GM18511 (cell line): ENCODE measurements at regions not wholly inside any gene's neighbourhood (a gene's known extent, or its start where the extent isn't known, plus 50 kb on each side); places are given as distances from the start of the nearest gene placed in this dataset.
"Not testable (repeated sequence)": the region's sequence is repeated elsewhere in the genome, so short reads cannot be mapped to it uniquely, and the experiment has no call there.

ENCODE experiments used
- ATAC-seq: cut with Tn5 transposase; IDR thresholded peaks from one replicate; pipeline ENCODE4 v1.9.1; 2021; ENCODE audit warnings: mild to moderate bottlenecking, moderate library complexity; ENCODE audit not compliant: unreplicated experiment

DNA sequence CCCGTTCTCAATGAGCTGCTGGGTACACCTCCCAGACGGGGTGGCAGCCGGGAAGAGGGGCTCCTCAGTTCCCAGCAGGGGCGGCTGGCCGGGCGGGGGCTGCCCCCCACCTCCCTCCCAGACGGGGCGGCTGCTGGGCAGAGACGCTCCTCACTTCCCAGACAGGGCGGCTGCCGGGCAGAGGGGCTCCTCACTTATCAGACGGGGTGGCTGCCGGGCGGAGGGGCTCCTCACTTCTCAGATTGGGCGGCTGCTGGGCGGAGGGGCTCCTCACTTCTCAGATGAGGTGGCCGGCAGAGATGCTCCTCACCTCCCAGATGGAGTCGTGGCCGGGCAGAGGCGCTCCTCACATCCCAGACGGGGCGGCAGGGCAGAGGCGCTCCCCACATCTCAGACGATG, 559.0 kb downstream of the CD109 start:
- ATAC-seq = not testable (repeated sequence)

DNA sequence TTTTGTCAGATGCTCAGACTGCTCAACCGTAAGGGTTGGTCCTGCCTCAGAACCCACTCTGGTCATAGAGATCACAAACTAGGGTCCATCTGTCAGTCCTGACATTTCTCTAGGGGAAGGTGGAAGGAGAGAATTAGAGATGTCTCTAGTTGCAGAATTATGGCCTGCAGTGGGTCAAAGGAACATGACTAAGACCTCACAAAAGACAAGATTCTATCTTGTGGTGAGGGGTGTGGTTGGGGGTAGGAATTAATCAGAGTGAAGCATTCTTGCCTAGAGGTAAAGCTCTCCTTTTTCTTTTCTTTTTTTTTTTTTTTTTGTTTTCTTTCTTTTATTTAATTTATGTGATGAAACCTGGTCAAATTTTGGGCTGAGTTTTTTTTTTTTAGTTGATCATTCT, 558.1 kb downstream of the CD109 start:
- not testable (repeated sequence) for ATAC-seq

DNA sequence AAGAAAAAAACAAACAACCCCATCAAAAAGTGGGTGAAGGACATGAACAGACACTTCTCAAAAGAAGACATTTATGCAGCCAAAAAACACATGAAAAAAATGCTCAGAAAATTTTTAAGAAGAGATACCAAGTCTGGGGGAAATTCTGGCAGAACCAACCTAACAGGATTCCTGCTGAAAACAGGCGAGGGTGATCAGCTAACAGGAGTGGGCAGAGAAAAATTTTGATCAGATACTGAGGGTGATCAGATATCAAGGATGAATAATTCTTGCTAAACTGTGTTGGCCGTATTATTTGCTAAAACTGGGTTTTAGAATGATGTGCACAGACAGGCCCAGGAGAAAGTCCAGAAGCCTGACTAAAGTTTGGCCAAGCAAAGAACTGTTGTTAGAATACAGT, 557.3 kb downstream of the CD109 start:
- ATAC-seq = no peak

DNA sequence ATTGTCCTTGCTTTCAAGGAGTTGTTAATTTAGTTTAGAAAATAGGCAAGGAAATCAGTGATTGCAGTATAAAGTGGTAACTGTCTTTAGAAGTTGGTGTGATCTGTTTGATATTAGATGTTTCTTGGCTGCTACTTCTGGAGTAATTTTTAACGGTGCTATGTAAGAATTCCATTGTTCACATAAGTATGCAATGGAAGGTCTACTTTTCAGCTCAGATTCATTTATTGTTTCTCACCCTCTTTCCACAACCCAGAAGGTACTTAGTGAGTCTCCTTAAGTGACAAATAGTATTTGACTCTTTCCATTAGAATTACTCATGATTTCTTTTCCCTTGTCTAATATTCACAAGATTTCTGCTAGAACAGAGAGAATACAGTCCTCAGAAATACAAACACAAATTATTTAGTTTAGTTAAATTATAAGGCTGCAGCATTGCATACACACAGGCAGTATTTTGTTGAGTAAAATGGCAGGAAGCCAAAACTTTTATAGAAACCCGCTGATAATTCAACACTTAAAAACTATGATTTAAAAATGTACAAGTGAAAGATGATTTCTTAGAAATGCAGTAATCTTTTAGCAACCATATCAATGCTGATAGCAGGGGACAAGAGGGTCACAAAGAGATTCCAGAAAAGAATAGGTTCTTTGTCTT, 554.3 kb downstream of the CD109 start:
- peak; percentile 9 for ATAC-seq

DNA sequence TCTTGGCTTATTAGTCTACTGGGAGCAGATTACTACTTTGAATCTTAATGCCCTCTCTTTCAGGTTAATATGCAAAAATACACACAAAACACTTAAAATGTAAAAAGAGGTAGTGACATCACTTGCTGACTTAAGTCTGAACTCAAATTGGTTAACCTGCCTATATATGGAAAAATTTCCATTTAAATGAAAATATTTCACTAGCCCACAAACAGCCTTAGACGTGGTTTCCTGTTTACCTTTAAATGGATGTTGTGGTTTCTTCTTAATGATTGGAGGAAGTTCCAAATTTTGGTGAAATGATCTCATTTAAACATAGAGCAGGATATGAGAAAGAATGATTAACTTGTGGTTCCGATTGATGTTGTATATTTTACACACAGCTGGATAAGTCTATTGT, 553.7 kb downstream of the CD109 start:
- ATAC-seq = peak; percentile 90

DNA sequence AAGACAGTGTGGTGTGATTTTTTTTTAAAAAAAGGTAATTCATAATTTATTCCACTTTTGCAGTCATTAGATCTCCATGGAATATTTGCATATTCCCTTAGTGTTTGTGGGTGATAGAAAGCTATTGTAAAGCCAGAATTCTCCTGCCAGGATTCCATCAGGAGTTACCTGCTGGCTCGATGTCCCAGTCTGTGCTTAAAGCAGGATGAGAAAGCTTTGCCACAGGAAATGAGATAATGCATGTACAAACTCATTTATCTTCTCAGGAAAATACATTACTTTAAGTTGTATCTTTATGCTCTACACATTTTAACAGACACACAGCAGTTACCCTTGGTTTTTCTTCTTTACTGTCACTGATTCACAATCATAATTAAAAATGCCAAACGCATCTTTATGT, 553.0 kb downstream of the CD109 start:
- ATAC-seq = no peak

DNA sequence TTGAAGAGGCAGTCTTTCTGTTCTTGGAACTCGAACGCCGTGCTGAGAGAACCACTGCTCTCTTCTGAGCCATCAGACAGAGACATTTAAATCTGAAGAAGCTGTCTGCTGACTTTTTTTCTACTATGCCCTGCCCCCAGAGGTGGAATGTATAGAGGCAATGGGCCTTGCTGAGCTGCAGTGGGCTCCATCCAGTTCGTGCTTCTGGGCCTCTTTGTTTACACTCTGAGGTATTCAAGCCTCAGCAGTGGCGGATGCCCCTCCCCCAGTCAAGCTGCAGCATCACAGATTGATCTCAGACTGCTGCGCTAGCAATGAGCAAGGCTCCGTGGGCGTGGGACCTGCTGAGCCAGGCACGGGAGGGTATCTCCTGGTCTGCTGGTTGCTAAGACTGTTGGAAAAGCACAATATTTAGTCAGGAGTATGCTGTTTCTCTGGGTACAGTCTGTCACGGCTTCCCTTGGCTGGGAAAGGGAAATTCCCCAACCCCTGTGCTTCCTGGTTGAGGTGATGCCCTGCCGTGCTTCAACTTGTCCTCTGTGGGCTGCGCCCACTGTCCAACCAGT, 526.8 kb downstream of the CD109 start:
- no peak for ATAC-seq

DNA sequence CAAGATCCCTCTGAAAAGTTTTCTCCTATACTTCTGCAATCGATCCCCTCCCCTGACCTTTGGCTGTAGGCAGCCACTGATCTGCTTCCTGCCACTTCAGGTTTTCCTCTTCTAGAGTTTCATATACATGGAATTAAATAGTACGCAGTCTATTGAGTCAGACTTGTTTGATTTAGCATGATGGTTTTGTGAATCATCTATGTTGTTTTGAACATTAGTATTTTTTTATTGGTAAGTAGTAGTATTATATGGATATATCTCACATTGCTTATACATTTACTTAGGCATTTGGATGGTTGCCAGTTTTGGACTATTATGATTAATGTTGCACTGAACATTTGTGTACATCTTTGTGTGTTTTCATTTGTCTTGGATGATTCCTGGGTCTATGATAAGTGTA, 518.0 kb downstream of the CD109 start:
- ATAC-seq = no peak

DNA sequence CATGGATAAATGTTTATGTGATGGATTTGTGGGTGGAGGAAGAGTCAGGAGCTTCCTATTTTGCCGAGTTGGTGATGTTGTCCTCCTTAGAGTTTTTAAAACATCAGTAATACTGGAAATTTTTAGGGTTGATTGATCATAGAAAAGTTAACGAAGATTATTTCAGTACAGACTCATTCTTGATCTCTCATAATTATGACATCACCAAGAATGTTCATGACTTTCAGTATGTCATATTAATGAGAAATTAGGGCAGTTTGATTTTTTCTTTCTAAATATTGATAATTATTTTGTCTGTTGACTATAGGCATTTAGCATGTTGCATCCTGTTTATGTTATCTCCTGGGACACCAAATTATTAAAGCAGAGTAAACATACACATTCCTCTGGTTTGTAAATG, 512.2 kb downstream of the CD109 start:
- ATAC-seq = no peak

DNA sequence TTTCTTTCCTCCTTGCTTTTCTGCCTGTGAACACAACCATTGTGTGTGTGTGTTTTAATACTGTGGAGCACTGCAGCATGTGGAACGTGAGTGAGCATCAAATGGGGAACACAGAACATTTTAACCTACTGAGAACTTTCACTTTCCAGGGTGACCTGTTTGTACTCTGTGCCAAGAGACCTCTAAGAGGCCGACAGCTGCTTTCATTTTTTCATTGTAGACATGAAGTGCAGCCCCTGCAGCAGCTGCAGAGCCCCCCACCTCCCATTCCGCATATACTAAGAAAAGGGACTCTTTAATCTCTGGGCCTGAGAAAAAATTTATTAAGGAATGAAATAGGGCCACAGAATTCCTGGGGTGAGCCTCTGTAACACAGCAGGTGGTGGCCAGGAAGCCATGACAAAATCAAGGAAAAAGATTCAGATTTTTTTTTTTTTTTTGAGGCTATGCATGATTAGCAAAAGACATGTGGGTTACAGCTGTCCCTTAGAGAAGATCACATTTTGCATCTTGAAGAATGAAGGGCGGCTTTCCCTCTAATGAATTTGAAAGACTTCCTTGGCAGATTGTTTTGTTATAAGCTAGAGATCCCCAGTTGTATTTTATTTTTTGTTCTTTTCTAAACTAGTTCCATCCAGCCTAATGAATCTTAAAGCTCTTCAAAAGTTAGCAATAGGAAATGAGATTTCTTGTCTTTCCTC, 503.4 kb downstream of the CD109 start:
- ATAC-seq = peak; percentile 78

DNA sequence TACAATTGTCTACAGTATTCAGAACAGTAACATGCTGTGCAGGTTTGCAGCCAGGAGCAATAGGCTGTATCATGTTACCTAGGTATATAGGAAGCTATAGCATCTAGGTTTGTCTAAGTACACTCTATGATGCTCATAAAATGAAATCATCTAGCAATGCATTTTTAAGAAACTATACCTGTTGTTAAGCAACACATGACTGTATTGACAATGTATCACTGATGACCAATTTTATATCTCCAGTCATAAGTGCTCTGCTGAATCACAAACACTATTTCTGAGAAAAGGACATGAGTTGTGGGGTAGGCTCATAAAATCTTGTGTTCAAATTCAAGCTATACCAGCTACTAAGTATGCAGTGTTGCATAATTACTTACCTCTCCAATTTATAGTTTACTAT, 501.3 kb downstream of the CD109 start:
- no peak for ATAC-seq

DNA sequence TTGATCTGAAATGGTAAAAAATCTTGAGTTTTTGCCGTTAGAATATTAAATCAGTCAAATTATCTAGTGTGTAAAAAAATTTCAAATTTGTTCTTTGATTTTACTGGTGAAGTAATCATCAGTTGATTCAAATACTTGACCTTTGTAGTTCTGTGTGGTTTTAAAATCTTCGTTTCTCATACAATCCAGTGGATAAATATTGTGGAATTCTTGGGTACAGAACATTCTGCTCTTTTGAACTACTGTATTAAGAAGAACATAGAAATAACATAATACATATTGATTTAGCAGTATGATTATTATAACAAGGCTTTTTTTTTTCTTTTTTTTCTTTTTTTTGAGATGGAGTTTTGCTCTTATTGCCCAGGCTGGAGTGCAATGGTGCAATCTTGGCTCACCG, 491.8 kb downstream of the CD109 start:
- ATAC-seq = no peak

DNA sequence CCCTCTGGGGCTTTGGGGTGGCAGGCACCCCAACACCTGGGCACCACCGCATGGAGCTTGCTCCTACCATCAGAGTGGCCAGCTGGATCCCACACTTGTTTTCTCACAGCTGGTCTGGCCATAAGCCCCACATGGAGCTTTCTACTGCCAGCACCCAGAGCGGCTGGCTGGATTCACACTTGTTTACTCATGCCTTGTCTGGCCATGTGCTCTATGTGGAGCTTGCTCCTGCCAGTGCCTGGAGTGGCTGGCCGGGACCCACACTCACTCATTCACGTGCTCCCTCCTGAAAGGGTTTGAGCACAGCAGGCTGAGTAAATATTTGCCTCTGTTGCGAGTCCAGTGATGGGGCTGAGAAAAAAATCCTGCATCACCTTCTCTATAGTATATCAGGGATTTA, 487.0 kb downstream of the CD109 start:
- no peak for ATAC-seq

DNA sequence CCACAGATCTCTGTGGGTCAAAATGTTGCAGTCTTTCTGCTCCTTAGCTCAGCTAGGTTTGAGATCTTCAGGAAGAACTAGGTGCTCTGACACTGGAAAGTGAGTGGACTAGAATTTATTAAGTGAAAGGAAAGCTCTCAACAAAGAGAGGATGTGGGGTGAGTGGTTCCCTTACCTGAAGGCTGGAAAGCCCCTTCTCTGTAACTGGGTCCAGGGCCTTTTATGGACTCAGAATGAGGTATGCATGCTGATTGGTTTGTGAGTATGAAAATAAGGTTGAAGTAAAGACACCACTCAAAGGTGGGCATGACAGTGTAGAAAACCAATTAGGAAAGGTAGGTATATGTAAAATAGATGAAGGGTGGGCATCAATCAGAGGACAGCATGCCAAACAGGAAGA, 485.5 kb downstream of the CD109 start:
- peak; percentile 68 for ATAC-seq

DNA sequence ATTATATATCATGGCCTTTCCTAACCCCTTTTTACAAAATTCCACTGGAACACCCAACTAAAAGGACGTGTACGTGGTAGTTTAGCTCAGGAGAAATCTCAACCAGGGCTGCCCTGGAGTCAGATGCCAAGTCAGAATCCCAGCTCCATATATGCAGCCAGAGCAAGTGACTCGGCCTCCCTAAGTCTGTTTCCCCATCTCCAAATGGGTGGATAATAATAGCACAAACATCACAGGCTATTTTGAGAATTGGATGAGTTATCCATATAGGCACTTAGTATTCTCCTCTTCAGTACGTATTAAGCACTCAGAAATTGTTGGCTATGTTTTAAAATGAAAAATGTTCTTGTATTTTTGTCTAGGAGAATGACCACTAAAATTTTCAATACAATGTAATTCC, 481.5 kb downstream of the CD109 start:
- no peak for ATAC-seq

DNA sequence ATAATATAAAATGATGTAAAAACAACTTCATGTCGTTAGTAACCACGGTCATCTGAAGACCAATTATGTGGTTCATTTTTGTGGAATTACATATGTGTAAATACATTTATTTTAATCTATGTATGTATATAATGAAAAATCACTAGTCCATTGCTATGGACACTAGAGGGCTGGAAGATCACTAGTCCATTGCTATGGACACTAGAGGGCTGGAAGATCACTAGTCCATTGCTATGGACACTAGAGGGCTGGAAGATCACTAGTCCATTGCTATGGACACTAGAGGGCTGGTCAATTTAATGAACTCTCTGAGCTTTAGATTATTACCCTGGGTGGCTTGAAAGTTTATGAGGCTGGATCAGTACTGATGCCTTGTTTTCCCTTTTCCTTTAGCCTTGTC, 474.5 kb downstream of the CD109 start:
- ATAC-seq = not testable (repeated sequence)

DNA sequence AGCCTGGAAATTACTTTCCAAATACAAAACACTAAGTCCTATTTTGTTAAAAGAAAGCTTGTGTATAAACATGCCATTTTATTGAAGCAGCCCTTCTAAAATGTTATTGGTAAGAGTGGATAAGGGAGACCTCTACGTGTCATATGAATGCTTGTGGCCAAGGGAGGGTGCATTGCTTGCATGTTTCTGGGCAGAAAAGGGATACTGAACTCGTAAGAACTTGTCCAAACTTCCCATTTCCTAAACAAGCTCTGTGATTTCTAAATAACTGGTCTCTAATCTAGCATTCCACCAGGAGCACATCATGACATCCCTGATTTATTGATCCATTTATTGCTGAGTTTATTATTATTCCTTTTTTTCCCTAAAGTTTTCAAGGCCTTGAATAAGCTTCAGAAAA, 474.1 kb downstream of the CD109 start:
- ATAC-seq = no peak

DNA sequence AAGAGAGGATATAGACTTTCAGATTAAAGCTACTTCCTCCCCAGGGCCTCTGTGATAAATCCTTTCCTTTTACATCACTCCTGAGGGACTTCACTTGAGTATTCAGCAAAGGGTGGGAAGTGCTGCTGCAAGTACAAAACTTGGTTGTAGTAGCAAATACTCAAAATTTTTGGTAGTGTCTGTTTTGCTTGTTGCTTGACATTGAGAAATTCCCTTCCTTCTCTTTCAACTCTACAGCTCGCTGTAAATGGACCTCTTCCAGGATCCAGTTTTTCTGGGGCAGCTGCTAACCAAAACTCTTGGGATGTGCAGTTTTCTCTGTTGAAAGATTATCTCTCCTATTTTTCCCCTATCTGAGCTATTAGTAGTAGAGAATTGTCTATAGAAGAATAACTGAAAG, 472.0 kb downstream of the CD109 start:
- no peak for ATAC-seq

DNA sequence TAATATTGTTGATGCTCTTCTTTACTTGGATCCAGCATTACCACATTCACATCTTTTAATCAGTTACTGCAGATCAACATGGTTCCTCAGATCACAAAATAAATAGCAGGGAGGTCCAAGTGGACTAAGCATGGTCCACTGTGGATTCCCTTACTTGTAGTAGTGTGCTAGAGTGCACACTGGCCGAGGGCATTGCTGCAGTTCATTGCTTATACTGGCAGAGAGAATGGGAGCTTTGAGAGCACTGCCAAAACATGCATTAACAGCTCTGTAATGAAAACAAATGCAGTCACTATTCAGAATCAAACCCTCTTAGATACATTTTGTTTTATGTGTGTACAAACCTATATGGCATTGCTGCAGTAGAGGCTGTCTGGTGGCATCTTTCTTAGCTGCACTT, 471.5 kb downstream of the CD109 start:
- ATAC-seq = no peak

DNA sequence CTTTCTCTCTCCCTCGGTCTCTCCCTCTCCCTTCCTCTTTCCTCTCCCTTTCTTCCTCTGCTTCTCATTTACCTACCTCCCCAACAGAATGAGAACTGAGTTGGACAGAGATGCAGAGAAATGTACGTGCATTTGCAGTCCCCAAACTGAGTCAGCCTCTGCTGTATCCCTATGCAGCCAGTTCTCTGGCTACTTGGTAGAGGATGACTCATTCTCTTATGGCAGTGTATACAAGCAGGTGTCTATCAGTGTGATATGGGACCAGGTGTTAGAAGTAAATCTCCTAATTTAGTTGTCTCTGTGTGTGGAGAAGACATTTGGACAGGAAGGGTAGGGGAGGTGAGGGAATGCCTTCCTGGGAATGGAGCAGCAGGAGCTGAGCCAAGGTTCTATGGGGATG, 470.8 kb downstream of the CD109 start:
- ATAC-seq = no peak

DNA sequence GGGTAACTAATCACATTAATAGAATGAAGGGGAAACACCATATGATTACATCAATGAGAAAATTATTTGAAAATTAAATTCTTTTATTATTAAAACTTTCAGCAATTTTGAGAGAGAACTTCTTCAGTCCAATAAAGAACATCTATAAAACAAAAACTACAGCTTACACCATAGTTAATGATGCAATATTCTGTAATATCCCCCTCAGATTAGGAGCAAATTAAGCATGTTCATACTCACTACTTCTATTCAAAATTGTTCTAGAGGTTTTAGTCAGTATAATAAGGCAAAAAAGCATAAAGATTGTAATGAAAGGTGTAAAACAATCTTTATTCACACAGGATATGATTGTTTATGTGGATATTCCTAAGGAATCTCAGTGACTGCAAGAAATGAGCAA, 465.4 kb downstream of the CD109 start:
- ATAC-seq = no peak

DNA sequence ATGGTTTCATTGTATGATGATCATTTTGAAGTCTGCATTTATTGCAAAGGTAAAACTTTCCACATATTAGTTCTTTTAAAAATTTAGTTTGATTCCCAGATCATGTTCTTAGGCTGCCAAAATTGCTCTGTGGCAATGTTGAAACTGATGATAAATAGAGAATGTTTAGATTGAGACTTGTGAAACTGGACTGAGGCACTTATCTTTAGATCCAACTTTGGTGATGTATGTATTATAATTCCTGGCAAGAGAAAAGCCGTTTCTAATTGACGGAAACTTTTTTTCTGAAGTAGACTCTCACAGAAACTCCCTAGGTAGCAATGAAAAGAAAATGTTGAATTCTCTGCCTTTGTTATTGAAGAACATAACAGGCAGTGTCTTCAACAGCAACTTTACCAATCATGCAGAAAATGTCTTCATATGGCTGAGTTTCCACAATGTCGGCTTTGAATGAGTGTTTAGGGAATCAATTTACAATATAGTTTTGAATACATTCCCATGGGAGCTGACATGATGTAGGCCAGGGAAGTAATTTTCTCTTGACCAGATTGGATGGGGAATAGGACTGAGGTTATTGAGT, 456.2 kb downstream of the CD109 start:
- ATAC-seq = no peak
